ENCODE measurements at regions not wholly inside any gene's neighbourhood (a gene's known extent, or its start where the extent isn't known, plus 50 kb on each side); places are given as distances from the start of the nearest gene placed in this dataset.
"Not testable (repeated sequence)": the region's sequence is repeated elsewhere in the genome, so short reads cannot be mapped to it uniquely, and the experiment has no call there.

GRCh38 chr5:6321078-6321477 is 57.3 kb downstream of the MED10 start:
- no peak for DNase-seq (ENCODE audit: low read depth)

- DNase-seq (ENCODE audit: low read depth): peak; percentile 41
These were observed 59.2 kb downstream of the MED10 start for GRCh38 chr5:6319116-6319515.

GRCh38 chr5:6317116-6317798 is 61.1 kb downstream of the MED10 start:
- no peak for DNase-seq (ENCODE audit: low read depth)

GRCh38 chr5:6315580-6315979 is 62.8 kb downstream of the MED10 start:
- no peak for DNase-seq (ENCODE audit: low read depth)

- no peak for DNase-seq (ENCODE audit: low read depth)
These were observed 66.5 kb downstream of the MED10 start for GRCh38 chr5:6311568-6312501.

GRCh38 chr5:6309949-6310348 is 68.4 kb downstream of the MED10 start:
- DNase-seq (ENCODE audit: low read depth): no peak

- no peak for DNase-seq (ENCODE audit: low read depth)
These were observed 69.7 kb downstream of the MED10 start for GRCh38 chr5:6308683-6309082.

- no peak for DNase-seq (ENCODE audit: low read depth)
These were observed 71.0 kb downstream of the MED10 start for GRCh38 chr5:6307304-6307703.

GRCh38 chr5:6305853-6306252 is 72.5 kb downstream of the MED10 start:
- DNase-seq (ENCODE audit: low read depth): no peak

GRCh38 chr5:6302684-6303083 is 75.7 kb downstream of the MED10 start:
- DNase-seq (ENCODE audit: low read depth): no peak

GRCh38 chr5:6302075-6302474 is 76.3 kb downstream of the MED10 start:
- no peak for DNase-seq (ENCODE audit: low read depth)

- no peak for DNase-seq (ENCODE audit: low read depth)
These were observed 81.8 kb downstream of the MED10 start for GRCh38 chr5:6296524-6296923.

GRCh38 chr5:6291961-6292360 is 86.4 kb downstream of the MED10 start:
- peak; percentile 45 for DNase-seq (ENCODE audit: low read depth)

- no peak for DNase-seq (ENCODE audit: low read depth)
These were observed 89.1 kb downstream of the MED10 start for GRCh38 chr5:6289239-6289638.

GRCh38 chr5:6287176-6287575 is 91.2 kb downstream of the MED10 start:
- no peak for DNase-seq (ENCODE audit: low read depth)

GRCh38 chr5:6286404-6286803 is 91.9 kb downstream of the MED10 start:
- DNase-seq (ENCODE audit: low read depth): no peak

- DNase-seq (ENCODE audit: low read depth): not testable (repeated sequence)
These were observed 93.9 kb downstream of the MED10 start for GRCh38 chr5:6284491-6284890.

GRCh38 chr5:6282352-6282751 is 96.0 kb downstream of the MED10 start:
- DNase-seq (ENCODE audit: low read depth): no peak

GRCh38 chr5:6281818-6282217 is 96.5 kb downstream of the MED10 start:
- no peak for DNase-seq (ENCODE audit: low read depth)

- no peak for DNase-seq (ENCODE audit: low read depth)
These were observed 97.8 kb downstream of the MED10 start for GRCh38 chr5:6280425-6281100.

GRCh38 chr5:6279607-6280006 is 98.7 kb downstream of the MED10 start:
- DNase-seq (ENCODE audit: low read depth): no peak
